Common myeloid progenitor, CD34-positive (primary cell): ENCODE measurements at regions not wholly inside any gene's neighbourhood (a gene's known extent, or its start where the extent isn't known, plus 50 kb on each side); places are given as distances from the start of the nearest gene placed in this dataset.

Experiments
- CTCF ChIA-PET: fragments of 350-600 bp; sonication (Branson Sonifier 250); formaldehyde crosslinking; loops from one replicate; lab custom pipeline; 2021; ENCODE audit warnings: antibody characterized with exemption; lab: Charles Lee
- POLR2A ChIA-PET: fragments of 350-600 bp; sonication (Branson Sonifier 250); formaldehyde crosslinking; loops from one replicate; lab custom pipeline; 2021; ENCODE audit warnings: antibody characterized with exemption; lab: Charles Lee
- DNase-seq, 3 donors: peaks; one replicate each; pipeline versions ENCODE4 v3.0.0 to v3.0.0-alpha.2; 2013
- H3K27ac ChIP-seq, 2 experiments: 1 replicate in 1 of 2; 2 replicates in 1 of 2; pipeline ENCODE4 v1.7.0; 2013; ENCODE audit warnings: inconsistent platforms in 2 of 2, low read length in 2 of 2, mild to moderate bottlenecking in 2 of 2, low read depth in 1 of 2, moderate library complexity in 1 of 2; ENCODE audit not compliant: severe bottlenecking in 2 of 2, insufficient read depth in 1 of 2, poor library complexity in 1 of 2
- H3K27me3 ChIP-seq, 5 experiments: replicated peaks in 2 of 5; 1 replicate in 3 of 5; 2 replicates in 2 of 5; pipeline versions ENCODE4 v1.6.1 to v1.7.0; 2013; ENCODE audit warnings: low read length in 4 of 5, mild to moderate bottlenecking in 2 of 5, moderate library complexity in 2 of 5, inconsistent platforms in 1 of 5; ENCODE audit not compliant: insufficient read depth in 5 of 5, control insufficient read depth in 4 of 5
- H3K36me3 ChIP-seq, 4 experiments: 1 replicate in 2 of 4; 2 replicates in 2 of 4; pipeline versions ENCODE4 v1.6.1 to v1.7.0; 2013; ENCODE audit warnings: low read length in 3 of 4, control low read depth in 1 of 4, mild to moderate bottlenecking in 1 of 4; ENCODE audit not compliant: control insufficient read depth in 4 of 4, insufficient read depth in 4 of 4
- H3K4me1 ChIP-seq, 4 experiments: 1 replicate in 3 of 4; 2 replicates in 1 of 4; pipeline versions ENCODE4 v1.6.1 to v1.7.1; 2013; ENCODE audit warnings: low read length in 3 of 4, mild to moderate bottlenecking in 3 of 4, control low read depth in 1 of 4, inconsistent platforms in 1 of 4, moderate library complexity in 1 of 4; ENCODE audit not compliant: control insufficient read depth in 4 of 4, insufficient read depth in 4 of 4; ENCODE audit errors: control extremely low read depth in 1 of 4
- H3K4me3 ChIP-seq, 7 experiments: 1 replicate in 4 of 7; 2 replicates in 3 of 7; pipeline versions ENCODE4 v1.5.1 to v1.7.0; 2013; ENCODE audit warnings: mild to moderate bottlenecking in 7 of 7, low read length in 6 of 7, moderate library complexity in 6 of 7, inconsistent platforms in 2 of 7, low read depth in 2 of 7, control low read depth in 1 of 7; ENCODE audit not compliant: insufficient read depth in 4 of 7, control insufficient read depth in 1 of 7; ENCODE audit errors: extremely low read depth in 1 of 7
- H3K9me3 ChIP-seq, 5 experiments: 1 replicate in 4 of 5; 2 replicates in 1 of 5; pipeline versions ENCODE4 v1.6.1 to v1.7.1; 2013; ENCODE audit warnings: low read length in 4 of 5, mild to moderate bottlenecking in 2 of 5, inconsistent platforms in 1 of 5, low read depth in 1 of 5, moderate library complexity in 1 of 5; ENCODE audit not compliant: control insufficient read depth in 4 of 5, insufficient read depth in 2 of 5; ENCODE audit errors: control extremely low read depth in 1 of 5
- WGBS: methylation state at CpG from one replicate; pipeline ENCODE4 v1.1.5; 2013; ENCODE audit not compliant: insufficient coverage; 5-methylcytosine and 5-hydroxymethylcytosine counted together

GRCh38 chr14:103223818-103224352, 100.6 kb downstream of the TNFAIP2 start:
- Histone ChIP-seq H3K4me3 (no peak overlapping the region), H3K27ac (no peak overlapping the region), H3K27me3 (peaks cover 0 to 64% (median 22%) of the 10 kb centered on the region in 5 experiments), H3K36me3 (no peaks in the 10 kb centered on the region), H3K9me3 (no peaks in the 10 kb centered on the region), H3K4me1 (peaks cover 0 to 9% (median 2%) of the 10 kb centered on the region in 4 experiments)
- CTCF ChIA-PET, result interaction anchor here (1.0 to 1.3 kb wide), 3 partner anchors 41 to 94 kb away, joined by 3 read pairs; no protein-coding TSS in a partner anchor
- WGBS, result 96% methylated on average over 15 of the region's 15 CpGs
- POLR2A ChIA-PET, result no interaction called here
- DNase-seq, result no peak

- POLR2A ChIA-PET, result no interaction called here
- DNase-seq, result no peak
- Histone ChIP-seq H3K36me3 (no peaks in the 10 kb centered on the region), H3K27me3 (peaks cover 0 to 52% (median 16%) of the 10 kb centered on the region in 5 experiments), H3K9me3 (no peaks in the 10 kb centered on the region), H3K4me3 (no peak overlapping the region), H3K27ac (no peak overlapping the region), H3K4me1 (peaks cover 0 to 9% (median 2%) of the 10 kb centered on the region in 4 experiments)
- WGBS, result 81% methylated on average over 14 of the region's 14 CpGs
- CTCF ChIA-PET, result no interaction called here
These were observed 101.8 kb downstream of the TNFAIP2 start for GRCh38 chr14:103225062-103225461.

- Histone ChIP-seq H3K9me3 (no peaks in the 10 kb centered on the region), H3K4me3 (no peak overlapping the region), H3K36me3 (no peaks in the 10 kb centered on the region), H3K27ac (no peak overlapping the region), H3K27me3 (peaks cover 0 to 49% (median 16%) of the 10 kb centered on the region in 5 experiments), H3K4me1 (peaks cover 0 to 6% (median 2%) of the 10 kb centered on the region in 4 experiments)
- ChIA-PET POLR2A (no interaction called here), CTCF (no interaction called here)
- no peak for DNase-seq
- 76% methylated on average over 10 of the region's 13 CpGs for WGBS
These were observed 102.2 kb downstream of the TNFAIP2 start for GRCh38 chr14:103225476-103225875.

- H3K9me3 ChIP-seq, result no peaks in the 10 kb centered on the region
- WGBS, result 90% methylated on average over 16 of the region's 21 CpGs
- POLR2A ChIA-PET, result no interaction called here
- no peak for DNase-seq
- no peaks in the 10 kb centered on the region for H3K36me3 ChIP-seq
- H3K27me3 ChIP-seq, result peaks cover 0 to 32% (median 7%) of the 10 kb centered on the region in 5 experiments
- no peaks in the 10 kb centered on the region for H3K4me1 ChIP-seq
- H3K4me3 ChIP-seq, result no peak overlapping the region
- CTCF ChIA-PET, result no interaction called here
- no peak overlapping the region for H3K27ac ChIP-seq
These were observed 104.0 kb downstream of the TNFAIP2 start for GRCh38 chr14:103227094-103227768.

GRCh38 chr14:103228076-103228806, 105.0 kb downstream of the TNFAIP2 start:
- POLR2A ChIA-PET, result no interaction called here
- H3K4me1 ChIP-seq, result no peaks in the 10 kb centered on the region
- 94% methylated on average over 6 of the region's 8 CpGs for WGBS
- no peak overlapping the region for H3K4me3 ChIP-seq
- no peaks in the 10 kb centered on the region for H3K9me3 ChIP-seq
- no peak overlapping the region for H3K27ac ChIP-seq
- peaks cover 0 to 23% (median 7%) of the 10 kb centered on the region in 5 experiments for H3K27me3 ChIP-seq
- CTCF ChIA-PET, result no interaction called here
- no peaks in the 10 kb centered on the region for H3K36me3 ChIP-seq
- DNase-seq, result no peak

GRCh38 chr14:103228866-103229265, 105.2 kb upstream of the EIF5 start:
- WGBS, result 100% methylated on average over 3 of the region's 4 CpGs
- ChIA-PET POLR2A (no interaction called here), CTCF (no interaction called here)
- no peak for DNase-seq
- Histone ChIP-seq H3K27me3 (peaks cover 0 to 17% (median 8%) of the 10 kb centered on the region in 5 experiments), H3K36me3 (no peaks in the 10 kb centered on the region), H3K27ac (no peak overlapping the region), H3K4me3 (no peak overlapping the region), H3K9me3 (no peaks in the 10 kb centered on the region), H3K4me1 (no peaks in the 10 kb centered on the region)

- 95% methylated on average over 6 of the region's 9 CpGs for WGBS
- H3K9me3 ChIP-seq, result no peaks in the 10 kb centered on the region
- H3K27me3 ChIP-seq, result peaks cover 0 to 8% (median 5%) of the 10 kb centered on the region in 5 experiments
- H3K36me3 ChIP-seq, result no peaks in the 10 kb centered on the region
- H3K4me1 ChIP-seq, result peaks cover 0 to 3% (median 0%) of the 10 kb centered on the region in 4 experiments
- H3K4me3 ChIP-seq, result no peak overlapping the region
- ChIA-PET POLR2A (no interaction called here), CTCF (no interaction called here)
- no peak overlapping the region for H3K27ac ChIP-seq
- DNase-seq, result no peak
These were observed 104.0 kb upstream of the EIF5 start for GRCh38 chr14:103230021-103230420.
